OCI-LY7 (cell line): ENCODE measurements at regions not wholly inside any gene's neighbourhood (a gene's known extent, or its start where the extent isn't known, plus 50 kb on each side); places are given as distances from the start of the nearest gene placed in this dataset.

ENCODE experiments used
- BruUV-seq: library from RNA; stranded (reverse); fragments of 400-500 nt; replicated peaks from 2 replicates; lab custom pipeline; 2021; lab: Mats Ljungman, UMichigan
- CTCF ChIA-PET: fragments of 300-600 bp; sonication (Branson Sonifier 250); formaldehyde crosslinking; loops from one replicate; lab custom pipeline; 2022; ENCODE audit warnings: antibody characterized with exemption; ENCODE audit not compliant: unreplicated experiment; lab: Charles Lee
- POLR2A ChIA-PET: fragments of 300-600 bp; sonication (Branson Sonifier 250); formaldehyde crosslinking; loops from one replicate; lab custom pipeline; 2022; ENCODE audit warnings: antibody characterized with exemption; lab: Charles Lee
- DNase-seq: peaks from one replicate; pipeline ENCODE4 v3.0.0-alpha.2; 2015; ENCODE audit warnings: low spot score
- H2AFZ ChIP-seq: fragments of 200-600 bp; sonication (generic), shearing (Covaris generic); 2 replicates; pipeline ENCODE4 v1.6.1; 2014; ENCODE audit warnings: mild to moderate bottlenecking, antibody characterized with exemption, low read length, moderate library complexity
- H3K27ac ChIP-seq: fragments of 200-600 bp; sonication (generic); 2 replicates; pipeline ENCODE4 v1.5.1; 2014; ENCODE audit warnings: mixed run types, low read depth, mild to moderate bottlenecking, moderate library complexity, low read length, inconsistent platforms; ENCODE audit not compliant: poor library complexity, severe bottlenecking
- H3K36me3 ChIP-seq: fragments of 200-600 bp; sonication (generic); 2 replicates; pipeline ENCODE4 v1.6.1; 2014; ENCODE audit warnings: mild to moderate bottlenecking, antibody characterized with exemption, low read length, moderate library complexity, mixed read lengths; ENCODE audit not compliant: insufficient read depth
- H3K4me1 ChIP-seq: fragments of 200-600 bp; sonication (generic); 2 replicates; pipeline ENCODE4 v1.5.1; 2014; ENCODE audit warnings: mild to moderate bottlenecking, low read length; ENCODE audit not compliant: insufficient read depth, poor library complexity, severe bottlenecking
- H3K4me2 ChIP-seq: fragments of 200-600 bp; sonication (generic); 2 replicates; pipeline ENCODE4 v1.6.1; 2014; ENCODE audit warnings: mild to moderate bottlenecking, low read length
- H3K4me3 ChIP-seq: fragments of 200-600 bp; sonication (generic); 2 replicates; pipeline ENCODE4 v1.5.1; 2014; ENCODE audit warnings: mild to moderate bottlenecking, low read depth, low read length; ENCODE audit not compliant: poor library complexity, severe bottlenecking
- H3K79me2 ChIP-seq: fragments of 200-600 bp; sonication (generic); 2 replicates; pipeline ENCODE4 v1.6.1; 2016; ENCODE audit warnings: low read depth, mild to moderate bottlenecking, low read length, moderate library complexity, mixed read lengths; ENCODE audit not compliant: insufficient read depth
- H3K9me2 ChIP-seq: fragments of 200-600 bp; sonication (generic); 2 replicates; pipeline ENCODE4 v1.6.1; 2016; ENCODE audit warnings: mild to moderate bottlenecking, low read length, mixed read lengths; ENCODE audit not compliant: insufficient read depth
- H3K9me3 ChIP-seq: fragments of 200-600 bp; sonication (generic); 2 replicates; pipeline ENCODE4 v1.6.1; 2014; ENCODE audit warnings: mild to moderate bottlenecking, mixed run types, low read length, mixed read lengths
- H4K20me1 ChIP-seq: fragments of 200-600 bp; sonication (generic); 2 replicates; pipeline ENCODE4 v1.6.1; 2014; ENCODE audit warnings: mild to moderate bottlenecking, antibody characterized with exemption, low read length, moderate library complexity, mixed read lengths; ENCODE audit not compliant: insufficient read depth
- CTCF ChIP-seq: fragments of 200-600 bp; sonication (generic); conservative IDR thresholded peaks from 2 replicates; pipeline ENCODE4 v1.5.1; 2014; ENCODE audit warnings: mild to moderate bottlenecking, antibody characterized with exemption, low read length, moderate library complexity, mixed read lengths
- EZH2phosphoT487 ChIP-seq: fragments of 200-600 bp; sonication (generic); IDR thresholded peaks from 2 replicates; pipeline ENCODE4 v1.6.1; 2018; ENCODE audit warnings: low read depth, borderline replicate concordance, mild to moderate bottlenecking, mixed run types, antibody characterized with exemption, low read length, moderate library complexity, mixed read lengths
- intact Hi-C: fragments of 100-400 bp; cut with micrococcal nuclease; formaldehyde crosslinking; loops from one replicate; pipeline ENCODE4 v1.10.0; 2022; ENCODE audit not compliant: unreplicated experiment

- Histone ChIP-seq H4K20me1 (no peaks in the 10 kb centered on the region), H2AFZ (no peak overlapping the region), H3K4me1 (no peaks in the 10 kb centered on the region), H3K27ac (no peak overlapping the region), H3K4me2 (no peak overlapping the region), H3K36me3 (no peaks in the 10 kb centered on the region), H3K9me3 (no peaks in the 10 kb centered on the region), H3K9me2 (no peaks in the 10 kb centered on the region), H3K79me2 (no peaks in the 10 kb centered on the region), H3K4me3 (no peak overlapping the region)
- intact Hi-C loops: no loop called here
- DNase-seq: no peak
- POLR2A ChIA-PET: interaction anchor here (0.7 to 1.0 kb wide), 2 partner anchors 10 to 458 kb away, joined by 3 read pairs; no protein-coding TSS in a partner anchor
- no TSS peak for BruUV-seq
- CTCF ChIA-PET: interaction anchor here (0.6 kb wide), 1 partner anchor 10 kb away, joined by 3 read pairs; no protein-coding TSS in a partner anchor
- TF ChIP-seq CTCF: no peak
- TF ChIP-seq EZH2phosphoT487: no peak
These were observed 250.6 kb upstream of the NR5A2 start for GRCh38 chr1:199776768-199777497.

- no peaks in the 10 kb centered on the region for H3K79me2 ChIP-seq
- H3K4me1 ChIP-seq: no peaks in the 10 kb centered on the region
- H3K4me2 ChIP-seq: no peak overlapping the region
- intact Hi-C loops: no loop called here
- H2AFZ ChIP-seq: no peak overlapping the region
- no peaks in the 10 kb centered on the region for H3K9me3 ChIP-seq
- no TSS peak for BruUV-seq
- ChIA-PET POLR2A (interaction anchor here (0.7 to 1.1 kb wide), 4 partner anchors 9 to 480 kb away, joined by 3 to 4 read pairs (median 3); no protein-coding TSS in a partner anchor), CTCF (no interaction called here)
- H3K27ac ChIP-seq: no peak overlapping the region
- no peak overlapping the region for H3K4me3 ChIP-seq
- no peak for DNase-seq
- H3K36me3 ChIP-seq: no peaks in the 10 kb centered on the region
- H3K9me2 ChIP-seq: no peaks in the 10 kb centered on the region
- no peak for TF ChIP-seq EZH2phosphoT487
- TF ChIP-seq CTCF: no peak
- H4K20me1 ChIP-seq: no peaks in the 10 kb centered on the region
These were observed 249.1 kb upstream of the NR5A2 start for GRCh38 chr1:199778324-199778955.

DNA sequence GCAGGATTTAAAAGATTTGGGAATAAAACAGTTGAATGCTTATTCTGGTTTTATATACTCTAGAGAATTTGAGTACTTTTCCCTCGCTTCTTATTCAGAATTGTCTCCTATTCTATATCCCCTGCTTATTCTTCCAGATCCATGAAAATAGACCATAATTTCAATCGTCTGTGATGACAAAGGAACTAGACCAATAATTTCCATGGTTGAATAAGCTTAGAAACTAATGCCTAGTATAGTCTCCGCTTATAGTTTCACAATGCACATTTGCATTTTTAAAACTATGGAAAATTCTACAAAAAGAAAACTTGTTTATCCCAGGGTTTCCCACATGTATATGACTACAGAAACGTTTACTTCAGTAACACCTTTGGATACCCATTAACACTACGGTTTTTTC is 247.4 kb upstream of the NR5A2 start:
- Histone ChIP-seq H3K4me1 (no peaks in the 10 kb centered on the region), H3K4me2 (no peak overlapping the region), H3K4me3 (no peak overlapping the region), H3K79me2 (no peaks in the 10 kb centered on the region), H3K9me3 (no peaks in the 10 kb centered on the region), H2AFZ (no peak overlapping the region), H3K9me2 (no peaks in the 10 kb centered on the region), H3K36me3 (no peaks in the 10 kb centered on the region), H3K27ac (no peak overlapping the region), H4K20me1 (no peaks in the 10 kb centered on the region)
- TF ChIP-seq CTCF (no peak), EZH2phosphoT487 (no peak)
- ChIA-PET CTCF (no interaction called here), POLR2A (interaction anchor here (0.8 to 1.8 kb wide), 2 partner anchors 11 kb away, joined by 3 to 8 read pairs; no protein-coding TSS in a partner anchor)
- intact Hi-C loops: no loop called here
- no TSS peak for BruUV-seq
- DNase-seq: no peak
